HEK293 (cell line): ENCODE measurements at regions not wholly inside any gene's neighbourhood (a gene's known extent, or its start where the extent isn't known, plus 50 kb on each side); places are given as distances from the start of the nearest gene placed in this dataset.

ENCODE experiments used
- CTCF ChIA-PET: fragments of 350-600 bp; formaldehyde crosslinking; extraction: SDS; loops from one replicate; lab custom pipeline; 2021; ENCODE audit warnings: antibody characterized with exemption; lab: Yijun Ruan, JAX
- POLR2A ChIA-PET: fragments of 300-600 bp; formaldehyde crosslinking; extraction: SDS; loops from one replicate; lab custom pipeline; 2020; ENCODE audit warnings: antibody characterized with exemption, inconsistent platforms; lab: Yijun Ruan, JAX
- H3K27ac ChIP-seq: fragments of 200-500 bp; sonication (Bioruptor generic); 2 replicates; pipeline ENCODE4 v1.5.1; 2014; ENCODE audit warnings: low read depth, low read length, control low read depth, inconsistent platforms; ENCODE audit errors: extremely low read depth
- H3K36me3 ChIP-seq, 2 experiments: fragments of 200-500 bp in 1 of 2; sonication (Bioruptor generic) in 1 of 2; 1 replicate in 1 of 2; 2 replicates in 1 of 2; pipeline ENCODE4 v1.5.1; 2014 to 2017; ENCODE audit warnings: inconsistent platforms in 2 of 2, low read length in 2 of 2; ENCODE audit not compliant: control insufficient read depth in 2 of 2, insufficient read depth in 1 of 2
- H3K4me1 ChIP-seq: fragments of 200-500 bp; sonication (Bioruptor generic); 2 replicates; pipeline ENCODE4 v1.5.1; 2014; ENCODE audit warnings: mild to moderate bottlenecking, low read length, inconsistent platforms; ENCODE audit not compliant: control insufficient read depth, insufficient read depth
- H3K4me3 ChIP-seq: 2 replicates; pipeline ENCODE4 v1.5.1; 2011; ENCODE audit warnings: low read depth, mild to moderate bottlenecking, control low read depth, low read length, moderate library complexity
- H3K9me3 ChIP-seq: fragments of 200-500 bp; sonication (Bioruptor generic); 2 replicates; pipeline ENCODE4 v1.5.1; 2014; ENCODE audit warnings: low read depth, low read length, inconsistent platforms; ENCODE audit not compliant: control insufficient read depth, insufficient read depth
- BCL11A ChIP-seq: fragments of 450-650 bp; formaldehyde crosslinking; IDR thresholded peaks from 2 replicates; pipeline ENCODE4 v1.5.1; 2016; ENCODE audit warnings: low read depth, missing biosample characterization, missing genetic modification characterization
- KLF16 ChIP-seq: fragments of 450-650 bp; formaldehyde crosslinking; IDR thresholded peaks from 2 replicates; pipeline ENCODE4 v1.5.1; 2017; ENCODE audit warnings: missing biosample characterization, missing genetic modification characterization
- SALL2 ChIP-seq: fragments of 450-650 bp; formaldehyde crosslinking; IDR thresholded peaks from 2 replicates; pipeline ENCODE4 v1.5.0; 2017; ENCODE audit warnings: missing biosample characterization, mild to moderate bottlenecking, missing genetic modification characterization, borderline replicate concordance
- SCRT2 ChIP-seq: fragments of 450-650 bp; formaldehyde crosslinking; IDR thresholded peaks from 2 replicates; pipeline ENCODE4 v1.5.1; 2016; ENCODE audit warnings: missing biosample characterization, missing genetic modification characterization
- TRIM28 ChIP-seq: IDR thresholded peaks from 2 replicates; pipeline ENCODE4 v1.6.1; 2011; ENCODE audit warnings: low read length, control low read depth, borderline replicate concordance
- YY1 ChIP-seq: fragments of 450-650 bp; formaldehyde crosslinking; IDR thresholded peaks from 2 replicates; pipeline ENCODE4 v1.5.1; 2018; ENCODE audit warnings: missing biosample characterization, missing genetic modification characterization
- ZBTB21 ChIP-seq: fragments of 450-650 bp; formaldehyde crosslinking; IDR thresholded peaks from 2 replicates; pipeline ENCODE4 v1.5.1; 2017; ENCODE audit warnings: missing biosample characterization, missing genetic modification characterization
- ZNF19 ChIP-seq: fragments of 450-650 bp; formaldehyde crosslinking; IDR thresholded peaks from 2 replicates; pipeline ENCODE4; 2016; ENCODE audit warnings: missing biosample characterization, missing genetic modification characterization, low read depth
- ZNF2 ChIP-seq: fragments of 450-650 bp; formaldehyde crosslinking; IDR thresholded peaks from 2 replicates; pipeline ENCODE4 v1.5.1; 2016; ENCODE audit warnings: missing biosample characterization, missing genetic modification characterization
- ZNF223 ChIP-seq: fragments of 450-650 bp; formaldehyde crosslinking; IDR thresholded peaks from 2 replicates; pipeline ENCODE4 v1.5.1; 2016; ENCODE audit warnings: missing biosample characterization, missing genetic modification characterization
- ZNF302 ChIP-seq: fragments of 450-650 bp; formaldehyde crosslinking; IDR thresholded peaks from 2 replicates; pipeline ENCODE4 v1.5.1; 2016; ENCODE audit warnings: missing biosample characterization, missing genetic modification characterization, low read depth
- ZNF37A ChIP-seq: fragments of 450-650 bp; IDR thresholded peaks from 2 replicates; pipeline ENCODE4 v1.5.1; 2018; ENCODE audit warnings: missing biosample characterization, missing genetic modification characterization
- ZNF423 ChIP-seq: fragments of 450-650 bp; formaldehyde crosslinking; IDR thresholded peaks from 2 replicates; pipeline ENCODE4 v1.5.1; 2016; ENCODE audit warnings: missing biosample characterization, missing genetic modification characterization
- ZNF48 ChIP-seq: fragments of 450-650 bp; formaldehyde crosslinking; IDR thresholded peaks from 2 replicates; pipeline ENCODE4 v1.5.1; 2016; ENCODE audit warnings: missing biosample characterization, missing genetic modification characterization
- ZNF514 ChIP-seq: fragments of 450-650 bp; formaldehyde crosslinking; IDR thresholded peaks from 2 replicates; pipeline ENCODE4 v1.5.1; 2016; ENCODE audit warnings: missing biosample characterization, missing genetic modification characterization
- ZNF530 ChIP-seq: fragments of 450-650 bp; formaldehyde crosslinking; IDR thresholded peaks from 2 replicates; pipeline ENCODE4 v1.5.1; 2016; ENCODE audit warnings: low read depth, missing biosample characterization, missing genetic modification characterization
- ZNF585B ChIP-seq: fragments of 450-650 bp; formaldehyde crosslinking; IDR thresholded peaks from 2 replicates; pipeline ENCODE4 v1.5.1; 2016; ENCODE audit warnings: missing biosample characterization, missing genetic modification characterization
- ZNF626 ChIP-seq: fragments of 450-650 bp; sonication (Bioruptor Pico); formaldehyde crosslinking; IDR thresholded peaks from 2 replicates; pipeline ENCODE4 v1.5.1; 2018; ENCODE audit warnings: missing biosample characterization, missing genetic modification characterization, inconsistent platforms
- ZNF76 ChIP-seq: fragments of 450-650 bp; formaldehyde crosslinking; IDR thresholded peaks from 2 replicates; pipeline ENCODE4; 2016; ENCODE audit warnings: low read depth, missing biosample characterization, missing genetic modification characterization, borderline replicate concordance
- ZNF785 ChIP-seq: fragments of 450-650 bp; formaldehyde crosslinking; IDR thresholded peaks from 2 replicates; pipeline ENCODE4 v1.5.1; 2016; ENCODE audit warnings: missing biosample characterization, missing genetic modification characterization
- ZSCAN16 ChIP-seq: fragments of 450-650 bp; formaldehyde crosslinking; IDR thresholded peaks from 2 replicates; pipeline ENCODE4 v1.5.1; 2016; ENCODE audit warnings: missing biosample characterization, missing genetic modification characterization
- TF ChIP-seq, protein P1 (sequence below): fragments of 450-650 bp; formaldehyde crosslinking; IDR thresholded peaks from 2 replicates; pipeline ENCODE4 v1.5.1; 2016; ENCODE audit warnings: missing biosample characterization, missing genetic modification characterization
- TF ChIP-seq, protein P2 (sequence below): fragments of 450-650 bp; formaldehyde crosslinking; IDR thresholded peaks from 2 replicates; pipeline ENCODE4 v1.5.1; 2016; ENCODE audit warnings: missing biosample characterization, missing genetic modification characterization
- TF ChIP-seq, protein P3 (sequence below): fragments of 450-650 bp; formaldehyde crosslinking; IDR thresholded peaks from 2 replicates; pipeline ENCODE4 v1.5.1; 2017; ENCODE audit warnings: missing biosample characterization, missing genetic modification characterization
- TF ChIP-seq, protein P4 (sequence below): fragments of 450-650 bp; formaldehyde crosslinking; IDR thresholded peaks from 2 replicates; pipeline ENCODE4 v1.5.1; 2016; ENCODE audit warnings: missing biosample characterization, missing genetic modification characterization, borderline replicate concordance

DNA sequence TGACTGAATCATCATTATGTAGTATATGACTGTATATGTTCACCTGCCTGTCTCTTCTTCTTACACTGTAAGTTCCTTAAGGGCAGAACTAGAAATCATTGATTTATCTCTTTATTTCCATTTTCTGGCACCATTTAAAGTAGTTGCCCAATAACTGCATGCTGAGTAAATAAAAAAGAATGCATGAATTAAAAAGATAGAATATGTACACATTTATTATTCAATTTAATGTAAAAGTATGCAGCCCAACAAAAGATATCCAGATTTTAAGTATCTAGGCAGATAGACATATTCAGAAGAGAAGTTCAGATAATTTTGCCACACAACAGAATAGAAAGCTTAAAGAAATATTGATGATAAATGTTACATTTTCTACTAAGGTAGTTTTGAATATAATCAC, 1244.6 kb upstream of the ADGRL4 start:
- Histone ChIP-seq H3K27ac (no peak overlapping the region), H3K4me1 (no peaks in the 10 kb centered on the region), H3K4me3 (no peak overlapping the region), H3K36me3 (no peaks in the 10 kb centered on the region), H3K9me3 (no peaks in the 10 kb centered on the region)
- CTCF ChIA-PET: no interaction called here
- POLR2A ChIA-PET: no interaction called here
- TF ChIP-seq ZNF37A (tag by site-specific recombination) (no peak), ZNF48 (tag by site-specific recombination) (no peak), ZNF785 (tag by site-specific recombination) (no peak), SCRT2 (tag by site-specific recombination) (0 out of 2 replicates have a peak, but pooled peaks have one; percentile 8)

DNA sequence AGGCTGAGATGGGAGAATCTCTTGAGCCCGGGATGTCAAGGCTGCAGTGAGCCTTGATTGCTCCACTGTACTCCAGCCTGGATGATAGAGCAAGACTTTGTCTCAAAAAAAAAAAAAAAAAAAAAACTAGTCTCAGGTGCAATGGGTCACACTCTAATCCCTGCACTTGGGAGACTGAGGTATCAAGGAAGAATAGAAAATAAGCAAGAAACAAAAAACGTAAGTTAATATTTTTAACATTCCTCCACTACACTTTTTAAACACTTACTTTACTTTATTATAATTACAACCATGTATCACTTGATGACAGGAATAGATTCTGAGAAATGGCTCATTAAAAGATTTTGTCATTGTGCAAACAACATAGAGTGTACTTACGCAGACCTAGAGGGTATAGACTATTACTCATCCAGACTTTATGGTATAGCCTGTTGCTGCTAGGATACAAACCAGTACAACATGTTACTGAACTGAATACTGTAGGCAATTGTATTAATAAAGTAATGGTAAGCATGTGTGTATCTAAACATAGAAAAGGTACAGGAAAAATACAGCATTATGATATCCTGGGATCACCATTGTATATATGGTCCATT, 1244.1 kb upstream of the ADGRL4 start:
- H3K9me3 ChIP-seq: no peaks in the 10 kb centered on the region
- CTCF ChIA-PET: no interaction called here
- no peak overlapping the region for H3K4me3 ChIP-seq
- no peak overlapping the region for H3K27ac ChIP-seq
- POLR2A ChIA-PET: no interaction called here
- no peaks in the 10 kb centered on the region for H3K4me1 ChIP-seq
- H3K36me3 ChIP-seq: no peaks in the 10 kb centered on the region
- TF ChIP-seq ZNF423 (no peak), ZSCAN16 (tag by site-specific recombination) (no peak), ZBTB21 (tag by site-specific recombination) (no peak), ZNF76 (tag by site-specific recombination) (no peak), ZNF514 (tag by site-specific recombination) (no peak), ZNF585B (tag by site-specific recombination) (no peak), ZNF223 (tag by site-specific recombination) (no peak), ZNF530 (tag by site-specific recombination) (no peak), ZNF19 (tag by site-specific recombination) (no peak), ZNF302 (tag by site-specific recombination) (no peak), YY1 (tag by site-specific recombination) (no peak), SALL2 (tag by site-specific recombination) (no peak), TRIM28 (no peak), BCL11A (tag by site-specific recombination) (no peak), ZNF626 (no peak), ZNF2 (no peak), KLF16 (tag by site-specific recombination) (no peak)
- TF ChIP-seq, protein P1, sequence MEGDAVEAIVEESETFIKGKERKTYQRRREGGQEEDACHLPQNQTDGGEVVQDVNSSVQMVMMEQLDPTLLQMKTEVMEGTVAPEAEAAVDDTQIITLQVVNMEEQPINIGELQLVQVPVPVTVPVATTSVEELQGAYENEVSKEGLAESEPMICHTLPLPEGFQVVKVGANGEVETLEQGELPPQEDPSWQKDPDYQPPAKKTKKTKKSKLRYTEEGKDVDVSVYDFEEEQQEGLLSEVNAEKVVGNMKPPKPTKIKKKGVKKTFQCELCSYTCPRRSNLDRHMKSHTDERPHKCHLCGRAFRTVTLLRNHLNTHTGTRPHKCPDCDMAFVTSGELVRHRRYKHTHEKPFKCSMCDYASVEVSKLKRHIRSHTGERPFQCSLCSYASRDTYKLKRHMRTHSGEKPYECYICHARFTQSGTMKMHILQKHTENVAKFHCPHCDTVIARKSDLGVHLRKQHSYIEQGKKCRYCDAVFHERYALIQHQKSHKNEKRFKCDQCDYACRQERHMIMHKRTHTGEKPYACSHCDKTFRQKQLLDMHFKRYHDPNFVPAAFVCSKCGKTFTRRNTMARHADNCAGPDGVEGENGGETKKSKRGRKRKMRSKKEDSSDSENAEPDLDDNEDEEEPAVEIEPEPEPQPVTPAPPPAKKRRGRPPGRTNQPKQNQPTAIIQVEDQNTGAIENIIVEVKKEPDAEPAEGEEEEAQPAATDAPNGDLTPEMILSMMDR: no peak
- TF ChIP-seq, protein P2, sequence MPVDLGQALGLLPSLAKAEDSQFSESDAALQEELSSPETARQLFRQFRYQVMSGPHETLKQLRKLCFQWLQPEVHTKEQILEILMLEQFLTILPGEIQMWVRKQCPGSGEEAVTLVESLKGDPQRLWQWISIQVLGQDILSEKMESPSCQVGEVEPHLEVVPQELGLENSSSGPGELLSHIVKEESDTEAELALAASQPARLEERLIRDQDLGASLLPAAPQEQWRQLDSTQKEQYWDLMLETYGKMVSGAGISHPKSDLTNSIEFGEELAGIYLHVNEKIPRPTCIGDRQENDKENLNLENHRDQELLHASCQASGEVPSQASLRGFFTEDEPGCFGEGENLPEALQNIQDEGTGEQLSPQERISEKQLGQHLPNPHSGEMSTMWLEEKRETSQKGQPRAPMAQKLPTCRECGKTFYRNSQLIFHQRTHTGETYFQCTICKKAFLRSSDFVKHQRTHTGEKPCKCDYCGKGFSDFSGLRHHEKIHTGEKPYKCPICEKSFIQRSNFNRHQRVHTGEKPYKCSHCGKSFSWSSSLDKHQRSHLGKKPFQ (tag by site-specific recombination): no peak
- TF ChIP-seq, protein P3, sequence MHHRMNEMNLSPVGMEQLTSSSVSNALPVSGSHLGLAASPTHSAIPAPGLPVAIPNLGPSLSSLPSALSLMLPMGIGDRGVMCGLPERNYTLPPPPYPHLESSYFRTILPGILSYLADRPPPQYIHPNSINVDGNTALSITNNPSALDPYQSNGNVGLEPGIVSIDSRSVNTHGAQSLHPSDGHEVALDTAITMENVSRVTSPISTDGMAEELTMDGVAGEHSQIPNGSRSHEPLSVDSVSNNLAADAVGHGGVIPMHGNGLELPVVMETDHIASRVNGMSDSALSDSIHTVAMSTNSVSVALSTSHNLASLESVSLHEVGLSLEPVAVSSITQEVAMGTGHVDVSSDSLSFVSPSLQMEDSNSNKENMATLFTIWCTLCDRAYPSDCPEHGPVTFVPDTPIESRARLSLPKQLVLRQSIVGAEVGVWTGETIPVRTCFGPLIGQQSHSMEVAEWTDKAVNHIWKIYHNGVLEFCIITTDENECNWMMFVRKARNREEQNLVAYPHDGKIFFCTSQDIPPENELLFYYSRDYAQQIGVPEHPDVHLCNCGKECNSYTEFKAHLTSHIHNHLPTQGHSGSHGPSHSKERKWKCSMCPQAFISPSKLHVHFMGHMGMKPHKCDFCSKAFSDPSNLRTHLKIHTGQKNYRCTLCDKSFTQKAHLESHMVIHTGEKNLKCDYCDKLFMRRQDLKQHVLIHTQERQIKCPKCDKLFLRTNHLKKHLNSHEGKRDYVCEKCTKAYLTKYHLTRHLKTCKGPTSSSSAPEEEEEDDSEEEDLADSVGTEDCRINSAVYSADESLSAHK (tag by site-specific recombination): no peak
- TF ChIP-seq, protein P4, sequence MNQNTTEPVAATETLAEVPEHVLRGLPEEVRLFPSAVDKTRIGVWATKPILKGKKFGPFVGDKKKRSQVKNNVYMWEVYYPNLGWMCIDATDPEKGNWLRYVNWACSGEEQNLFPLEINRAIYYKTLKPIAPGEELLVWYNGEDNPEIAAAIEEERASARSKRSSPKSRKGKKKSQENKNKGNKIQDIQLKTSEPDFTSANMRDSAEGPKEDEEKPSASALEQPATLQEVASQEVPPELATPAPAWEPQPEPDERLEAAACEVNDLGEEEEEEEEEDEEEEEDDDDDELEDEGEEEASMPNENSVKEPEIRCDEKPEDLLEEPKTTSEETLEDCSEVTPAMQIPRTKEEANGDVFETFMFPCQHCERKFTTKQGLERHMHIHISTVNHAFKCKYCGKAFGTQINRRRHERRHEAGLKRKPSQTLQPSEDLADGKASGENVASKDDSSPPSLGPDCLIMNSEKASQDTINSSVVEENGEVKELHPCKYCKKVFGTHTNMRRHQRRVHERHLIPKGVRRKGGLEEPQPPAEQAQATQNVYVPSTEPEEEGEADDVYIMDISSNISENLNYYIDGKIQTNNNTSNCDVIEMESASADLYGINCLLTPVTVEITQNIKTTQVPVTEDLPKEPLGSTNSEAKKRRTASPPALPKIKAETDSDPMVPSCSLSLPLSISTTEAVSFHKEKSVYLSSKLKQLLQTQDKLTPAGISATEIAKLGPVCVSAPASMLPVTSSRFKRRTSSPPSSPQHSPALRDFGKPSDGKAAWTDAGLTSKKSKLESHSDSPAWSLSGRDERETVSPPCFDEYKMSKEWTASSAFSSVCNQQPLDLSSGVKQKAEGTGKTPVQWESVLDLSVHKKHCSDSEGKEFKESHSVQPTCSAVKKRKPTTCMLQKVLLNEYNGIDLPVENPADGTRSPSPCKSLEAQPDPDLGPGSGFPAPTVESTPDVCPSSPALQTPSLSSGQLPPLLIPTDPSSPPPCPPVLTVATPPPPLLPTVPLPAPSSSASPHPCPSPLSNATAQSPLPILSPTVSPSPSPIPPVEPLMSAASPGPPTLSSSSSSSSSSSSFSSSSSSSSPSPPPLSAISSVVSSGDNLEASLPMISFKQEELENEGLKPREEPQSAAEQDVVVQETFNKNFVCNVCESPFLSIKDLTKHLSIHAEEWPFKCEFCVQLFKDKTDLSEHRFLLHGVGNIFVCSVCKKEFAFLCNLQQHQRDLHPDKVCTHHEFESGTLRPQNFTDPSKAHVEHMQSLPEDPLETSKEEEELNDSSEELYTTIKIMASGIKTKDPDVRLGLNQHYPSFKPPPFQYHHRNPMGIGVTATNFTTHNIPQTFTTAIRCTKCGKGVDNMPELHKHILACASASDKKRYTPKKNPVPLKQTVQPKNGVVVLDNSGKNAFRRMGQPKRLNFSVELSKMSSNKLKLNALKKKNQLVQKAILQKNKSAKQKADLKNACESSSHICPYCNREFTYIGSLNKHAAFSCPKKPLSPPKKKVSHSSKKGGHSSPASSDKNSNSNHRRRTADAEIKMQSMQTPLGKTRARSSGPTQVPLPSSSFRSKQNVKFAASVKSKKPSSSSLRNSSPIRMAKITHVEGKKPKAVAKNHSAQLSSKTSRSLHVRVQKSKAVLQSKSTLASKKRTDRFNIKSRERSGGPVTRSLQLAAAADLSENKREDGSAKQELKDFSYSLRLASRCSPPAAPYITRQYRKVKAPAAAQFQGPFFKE (tag by site-specific recombination): no peak
